IPS-15b (cell line): ENCODE measurements at regions not wholly inside any gene's neighbourhood (a gene's known extent, or its start where the extent isn't known, plus 50 kb on each side); places are given as distances from the start of the nearest gene placed in this dataset.
A peak's percentile ranks its signal among the peaks of the same experiment; 100 is the strongest.
"Not testable (repeated sequence)": the region's sequence is repeated elsewhere in the genome, so short reads cannot be mapped to it uniquely, and the experiment has no call there.

Source experiments
- H3K27me3 ChIP-seq: one replicate; pipeline ENCODE4 v1.6.1; 2013; ENCODE audit warnings: low read length; ENCODE audit not compliant: control insufficient read depth, insufficient read depth
- H3K36me3 ChIP-seq: one replicate; pipeline ENCODE4 v1.6.1; 2013; ENCODE audit warnings: low read length; ENCODE audit not compliant: control insufficient read depth, insufficient read depth
- H3K4me1 ChIP-seq: one replicate; pipeline ENCODE4 v1.6.1; 2013; ENCODE audit warnings: mild to moderate bottlenecking, low read length; ENCODE audit not compliant: control insufficient read depth, insufficient read depth
- H3K4me3 ChIP-seq: one replicate; pipeline ENCODE4 v1.5.1; 2013; ENCODE audit warnings: low read depth, low read length
- H3K9ac ChIP-seq: one replicate; pipeline ENCODE4 v1.6.1; 2013; ENCODE audit warnings: low read depth, mild to moderate bottlenecking, low read length
- H3K9me3 ChIP-seq: one replicate; pipeline ENCODE4 v1.6.1; 2013; ENCODE audit warnings: mild to moderate bottlenecking, low read length; ENCODE audit not compliant: control insufficient read depth, insufficient read depth

DNA sequence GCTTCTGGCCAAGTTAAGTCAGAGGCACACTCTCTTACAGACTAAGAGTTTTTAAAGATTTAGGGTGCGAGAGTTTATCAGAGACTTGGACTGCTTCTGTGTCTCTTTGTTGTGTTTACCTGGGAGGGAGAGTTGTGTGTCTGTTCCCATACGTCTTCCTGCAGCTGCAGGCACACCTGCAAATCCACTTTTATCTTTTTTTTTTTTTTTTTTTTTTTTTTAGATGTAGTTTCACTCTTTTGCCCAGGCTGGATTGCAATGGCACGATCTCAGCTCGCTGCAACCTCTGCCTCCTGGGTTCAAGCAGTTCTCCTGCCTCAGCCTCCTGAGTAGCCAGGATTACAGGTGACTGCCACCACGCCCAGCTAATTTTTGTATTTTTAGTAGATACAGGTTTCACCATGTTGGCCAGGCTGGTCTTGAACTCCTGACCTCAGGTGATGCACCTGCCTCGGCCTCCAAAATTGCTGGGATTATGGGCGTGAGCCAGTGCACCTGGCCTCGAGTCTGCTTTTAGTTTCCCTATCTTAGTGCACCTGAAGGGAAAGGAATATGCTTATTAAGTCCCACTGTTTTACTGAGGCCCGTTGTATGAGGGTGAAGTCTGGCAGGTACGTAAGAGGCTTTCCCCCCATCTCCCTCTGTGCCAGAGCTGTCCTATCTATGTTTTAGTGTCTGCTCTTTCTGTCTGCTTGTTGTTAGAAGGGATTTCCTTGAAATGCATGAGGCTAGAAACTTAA is 1488.0 kb downstream of the CDH11 start:
- not testable (repeated sequence) for H3K4me1 ChIP-seq, H3K36me3 ChIP-seq, H3K9ac ChIP-seq, H3K9me3 ChIP-seq, H3K4me3 ChIP-seq, H3K27me3 ChIP-seq

DNA sequence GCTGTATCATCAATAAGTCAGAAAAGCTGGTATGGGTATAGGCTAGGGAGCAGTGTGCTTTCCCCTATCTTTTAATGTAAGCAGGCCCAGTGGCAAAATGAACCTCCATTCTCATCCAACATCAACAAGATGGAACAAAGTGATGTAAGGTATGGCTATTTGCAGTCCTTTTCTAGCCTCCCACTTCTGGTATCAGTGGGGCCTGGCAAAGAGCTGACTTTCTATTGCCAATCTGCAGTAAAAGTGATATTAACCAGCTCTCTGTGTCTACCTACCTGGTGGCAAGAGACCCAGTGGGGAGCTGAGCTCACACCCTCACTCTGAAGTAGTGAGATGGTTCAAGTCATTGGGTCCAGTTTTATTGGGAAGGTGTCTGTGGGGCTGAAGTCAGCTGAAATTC is 1492.6 kb downstream of the CDH11 start:
- no peaks in the 10 kb centered on the region for H3K27me3 ChIP-seq
- no peaks in the 10 kb centered on the region for H3K9me3 ChIP-seq
- H3K4me1 ChIP-seq, result no peaks in the 10 kb centered on the region
- no peak overlapping the region for H3K4me3 ChIP-seq
- H3K36me3 ChIP-seq, result no peaks in the 10 kb centered on the region
- no peak overlapping the region for H3K9ac ChIP-seq

DNA sequence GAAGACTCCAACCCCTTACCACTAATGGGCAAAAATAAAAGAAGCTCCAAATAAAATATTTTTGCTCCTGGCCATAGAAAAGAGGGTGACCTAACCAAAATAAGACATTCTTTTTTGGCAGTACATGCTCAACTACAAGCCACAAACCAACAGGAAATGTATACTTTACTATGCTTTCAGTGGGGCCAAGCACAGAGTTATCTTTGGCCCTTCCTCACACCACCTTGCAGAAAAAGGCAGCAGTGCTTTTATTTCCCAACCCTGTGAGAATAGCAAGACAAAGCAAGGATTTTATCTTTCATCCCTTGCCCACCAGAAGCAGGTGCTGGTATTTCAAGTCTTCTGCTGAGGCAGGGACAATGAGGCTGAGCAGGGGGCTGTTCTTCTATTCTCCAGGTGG is 1493.1 kb downstream of the CDH11 start:
- Histone ChIP-seq H3K36me3 (no peaks in the 10 kb centered on the region), H3K4me1 (no peaks in the 10 kb centered on the region), H3K9me3 (no peaks in the 10 kb centered on the region), H3K27me3 (no peaks in the 10 kb centered on the region), H3K4me3 (no peak overlapping the region), H3K9ac (no peak overlapping the region)

DNA sequence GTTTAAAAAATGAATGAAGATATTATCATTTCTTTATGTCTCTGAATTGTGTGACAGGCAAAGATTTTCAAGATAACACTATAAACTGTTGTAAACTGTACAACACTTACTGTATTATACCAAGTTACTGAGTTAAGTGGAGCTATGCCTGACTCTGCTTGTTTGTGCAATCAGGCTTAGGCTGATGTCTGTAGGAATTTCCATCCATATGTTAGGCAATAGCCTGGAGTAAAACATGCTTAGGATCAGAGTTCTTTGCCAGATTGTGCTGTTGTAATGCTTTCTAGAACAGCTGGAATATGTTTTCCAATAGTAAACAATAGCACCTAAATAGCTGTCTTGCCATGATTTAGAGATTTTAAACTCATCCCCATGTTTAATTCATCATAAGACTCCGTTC is 1496.7 kb downstream of the CDH11 start:
- Histone ChIP-seq H3K9me3 (no peaks in the 10 kb centered on the region), H3K36me3 (no peaks in the 10 kb centered on the region), H3K4me3 (no peak overlapping the region), H3K27me3 (no peaks in the 10 kb centered on the region), H3K4me1 (no peaks in the 10 kb centered on the region), H3K9ac (no peak overlapping the region)

DNA sequence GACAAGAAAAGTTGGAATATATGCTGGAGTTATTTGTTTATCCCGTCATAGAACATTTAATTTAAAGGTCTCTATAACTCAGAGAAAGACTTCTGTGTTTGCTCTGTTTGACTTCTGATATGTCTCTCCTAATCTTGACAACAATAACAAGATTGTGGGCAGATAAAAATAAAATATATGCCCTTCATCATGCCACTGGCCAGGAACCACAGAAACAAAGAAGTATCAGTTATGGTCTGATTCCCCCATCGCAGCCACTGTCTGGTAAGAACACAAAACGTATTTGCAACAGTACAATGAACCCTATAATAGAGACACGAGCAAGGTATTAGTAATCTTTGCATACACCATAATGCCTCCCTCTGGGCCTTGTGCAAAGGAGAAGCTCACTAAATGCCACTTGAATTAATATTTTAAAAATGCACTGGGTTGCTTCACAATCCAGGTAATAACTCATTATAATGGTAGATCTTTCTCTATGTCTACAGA is 1498.3 kb downstream of the CDH11 start:
- Histone ChIP-seq H3K27me3 (no peaks in the 10 kb centered on the region), H3K4me3 (no peak overlapping the region), H3K36me3 (no peaks in the 10 kb centered on the region), H3K9me3 (no peaks in the 10 kb centered on the region), H3K9ac (no peak overlapping the region), H3K4me1 (no peaks in the 10 kb centered on the region)

DNA sequence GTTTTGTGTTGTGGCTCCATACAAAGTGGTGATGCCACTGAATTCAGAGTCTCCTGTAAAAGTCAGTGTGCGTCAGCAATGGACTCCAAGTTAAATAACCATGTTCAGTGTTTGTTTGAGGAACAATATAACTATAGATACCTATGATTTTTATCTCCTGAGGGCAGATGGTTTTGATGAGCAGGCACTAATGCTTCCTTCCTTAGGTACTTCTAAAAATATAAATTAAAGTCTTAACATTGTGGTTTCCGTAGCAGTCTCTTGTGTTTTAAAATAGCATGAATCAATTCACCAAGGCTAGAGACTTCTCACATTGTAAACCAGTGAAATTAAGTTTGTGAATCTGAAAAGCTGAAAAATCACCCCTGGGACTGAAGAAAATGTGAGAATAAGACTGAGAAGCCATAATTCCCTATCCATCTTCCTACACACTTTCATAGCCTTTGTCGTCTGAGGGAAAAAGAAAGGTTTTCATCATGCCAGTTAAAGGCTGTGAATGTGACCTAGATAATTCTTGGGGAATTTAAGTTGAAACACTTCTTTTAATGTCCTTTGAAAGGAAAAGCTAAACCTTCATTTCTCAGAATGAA is 1502.9 kb downstream of the CDH11 start:
- Histone ChIP-seq H3K9ac (no peak overlapping the region), H3K36me3 (no peaks in the 10 kb centered on the region), H3K4me1 (no peaks in the 10 kb centered on the region), H3K27me3 (peaks cover 10% of the 10 kb centered on the region), H3K9me3 (no peaks in the 10 kb centered on the region), H3K4me3 (no peak overlapping the region)

DNA sequence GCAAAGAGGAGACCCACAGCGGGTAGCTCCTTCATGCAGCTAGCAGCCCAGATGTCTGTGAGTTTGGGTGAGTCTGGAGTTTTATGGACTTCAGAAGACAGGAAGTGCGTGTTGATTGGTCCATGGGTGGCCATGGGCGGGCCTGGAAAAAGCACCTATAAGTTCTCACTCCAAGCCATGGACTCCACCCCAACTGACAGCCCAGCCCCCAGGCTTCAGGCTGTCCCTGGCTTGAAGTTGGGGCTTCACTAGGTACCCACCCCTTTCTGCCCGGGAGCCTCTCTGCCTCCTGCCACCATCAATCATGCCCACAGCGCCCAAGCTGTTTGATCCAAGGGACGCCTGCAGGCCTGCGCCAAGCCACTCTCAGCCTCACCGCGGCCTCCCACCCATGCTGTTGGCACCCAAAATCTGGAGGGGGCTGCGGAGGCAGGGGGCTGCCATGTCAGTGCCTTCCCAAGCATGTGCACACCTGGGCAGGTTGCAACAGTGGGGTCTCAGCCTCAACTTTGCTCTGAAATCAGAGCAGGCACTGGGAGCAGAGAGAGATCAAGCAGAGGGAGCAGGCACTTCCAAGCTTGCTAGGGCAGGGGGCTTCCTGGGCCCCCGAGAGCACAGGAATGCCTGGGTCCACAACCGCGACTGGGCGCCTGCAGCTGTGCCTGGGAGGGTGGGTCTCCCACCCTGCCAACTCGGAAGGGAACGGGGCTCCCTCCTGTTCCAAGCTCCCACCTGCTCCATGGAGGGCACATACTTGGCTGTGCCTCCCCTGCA is 1503.7 kb downstream of the CDH11 start:
- H3K4me3 ChIP-seq, result peak overlapping the region; percentile 87
- H3K9me3 ChIP-seq, result no peaks in the 10 kb centered on the region
- H3K9ac ChIP-seq, result no peak overlapping the region
- H3K36me3 ChIP-seq, result no peaks in the 10 kb centered on the region
- H3K4me1 ChIP-seq, result no peaks in the 10 kb centered on the region
- peaks cover 10% of the 10 kb centered on the region for H3K27me3 ChIP-seq

DNA sequence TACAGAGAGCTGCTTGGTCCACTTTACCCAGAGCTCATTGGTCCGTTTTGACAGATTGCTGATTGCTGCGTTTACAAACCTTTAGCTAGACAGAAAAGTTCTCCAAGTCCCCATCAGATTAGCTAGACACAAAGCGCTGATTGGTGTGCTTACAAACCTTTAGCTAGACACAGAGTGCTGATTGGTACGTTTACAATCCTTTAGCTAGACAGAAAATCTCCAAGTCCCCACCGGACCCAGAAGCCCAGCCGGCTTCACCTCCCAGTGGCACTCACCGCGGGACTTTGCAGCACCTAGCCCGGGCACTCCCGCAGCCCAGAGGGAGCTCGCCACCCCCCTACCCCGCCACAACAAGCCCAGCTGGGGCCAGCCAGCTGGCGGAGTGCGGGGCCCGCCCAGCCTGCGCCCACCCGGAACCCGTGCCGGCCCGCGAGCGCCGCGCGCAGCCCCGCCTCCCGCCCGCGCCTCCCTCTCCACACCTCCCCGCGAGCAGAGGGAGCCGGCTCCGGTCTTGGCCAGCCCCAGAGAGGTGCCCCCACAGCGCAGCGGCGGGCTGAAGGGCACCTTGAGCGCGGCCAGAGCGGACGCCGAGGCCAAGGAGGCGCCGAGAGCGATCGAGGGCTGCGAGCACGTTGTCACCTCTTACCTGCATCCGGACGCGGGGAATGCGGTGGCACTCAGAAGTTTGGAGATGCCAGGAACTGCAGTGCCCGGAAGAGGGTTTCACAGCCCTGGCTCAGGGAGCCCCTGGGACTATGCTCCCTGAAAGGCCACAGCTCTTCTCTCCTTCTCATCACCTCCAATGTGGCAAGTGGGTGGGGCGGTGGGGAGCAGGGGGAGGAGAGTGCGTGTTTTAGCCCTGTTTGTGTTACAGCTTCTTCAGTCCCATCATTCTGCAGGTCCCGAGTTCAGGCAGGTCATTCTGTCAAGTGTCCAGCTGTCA is 1504.5 kb downstream of the CDH11 start:
- peaks cover 10% of the 10 kb centered on the region for H3K27me3 ChIP-seq
- H3K4me1 ChIP-seq, result peaks cover 2% of the 10 kb centered on the region
- no peak overlapping the region for H3K9ac ChIP-seq
- H3K36me3 ChIP-seq, result no peaks in the 10 kb centered on the region
- no peaks in the 10 kb centered on the region for H3K9me3 ChIP-seq
- H3K4me3 ChIP-seq, result peak overlapping the region; percentile 87

DNA sequence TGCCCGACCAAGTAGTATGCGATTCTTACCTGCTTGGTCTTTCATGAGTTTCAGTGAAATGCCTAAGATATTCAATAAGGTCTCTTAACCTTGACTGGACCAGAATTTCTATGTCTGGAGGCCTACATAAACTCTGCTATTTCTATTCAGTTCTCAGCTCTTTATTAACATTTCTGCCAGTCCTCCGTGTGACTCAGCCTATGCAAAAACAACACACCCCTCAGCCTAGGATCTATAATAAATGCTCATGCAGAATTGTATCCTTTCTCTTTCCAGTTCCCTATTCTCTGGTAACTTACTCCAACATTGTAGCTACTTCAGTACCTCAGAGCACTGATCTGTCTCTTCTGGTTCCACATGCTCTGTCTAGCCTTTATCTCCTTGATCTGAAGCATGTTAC is 1507.4 kb downstream of the CDH11 start:
- no peaks in the 10 kb centered on the region for H3K9me3 ChIP-seq

DNA sequence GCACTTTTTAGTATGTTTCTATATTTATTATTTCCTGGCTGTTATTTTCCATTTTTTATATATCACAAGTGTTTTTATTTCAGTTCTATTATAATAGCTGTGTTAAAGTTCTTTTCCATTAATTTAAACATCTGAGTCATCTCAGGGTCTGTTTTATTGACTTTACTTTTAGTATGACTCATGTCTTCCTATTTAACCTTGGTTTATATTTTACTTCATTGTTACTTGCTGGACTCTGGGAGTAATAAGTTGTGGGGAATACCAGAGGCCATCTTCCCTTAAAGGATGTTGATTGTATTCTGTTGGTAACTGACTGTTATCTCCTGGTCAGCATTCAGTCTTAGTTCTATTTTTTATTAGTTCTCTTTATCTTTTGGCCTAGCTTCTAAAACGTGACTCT is 1508.2 kb downstream of the CDH11 start:
- no peaks in the 10 kb centered on the region for H3K36me3 ChIP-seq
- no peak overlapping the region for H3K9ac ChIP-seq
- H3K27me3 ChIP-seq, result peaks cover 10% of the 10 kb centered on the region
- no peak overlapping the region for H3K4me3 ChIP-seq
- no peaks in the 10 kb centered on the region for H3K9me3 ChIP-seq
- peaks cover 2% of the 10 kb centered on the region for H3K4me1 ChIP-seq

More for the DNA sequence above, 1507.4 kb downstream of the CDH11 start:
- Histone ChIP-seq H3K4me3 (no peak overlapping the region), H3K36me3 (no peaks in the 10 kb centered on the region), H3K27me3 (peaks cover 10% of the 10 kb centered on the region), H3K9ac (no peak overlapping the region), H3K4me1 (peaks cover 2% of the 10 kb centered on the region)
